NCI-H1092 (cell line): ENCODE measurements at regions not wholly inside any gene's neighbourhood (a gene's known extent, or its start where the extent isn't known, plus 50 kb on each side); places are given as distances from the start of the nearest gene placed in this dataset.
A peak's percentile ranks its signal among the peaks of the same experiment; 100 is the strongest.

Experiments
- DNase-seq: peaks from one replicate; lab custom pipeline; 2025; lab: John Stamatoyannopoulos, UW

- no peak for DNase-seq
These were observed 141.3 kb upstream of the UBE2E1 start for GRCh38 chr3:23664459-23664858.

GRCh38 chr3:23665741-23666140 is 140.0 kb upstream of the UBE2E1 start:
- no peak for DNase-seq

GRCh38 chr3:23666818-23667217 is 138.9 kb upstream of the UBE2E1 start:
- no peak for DNase-seq

- DNase-seq: no peak
These were observed 138.0 kb upstream of the UBE2E1 start for GRCh38 chr3:23667536-23668429.

- DNase-seq: no peak
These were observed 137.3 kb upstream of the UBE2E1 start for GRCh38 chr3:23668430-23668904.

GRCh38 chr3:23669541-23670255 is 136.1 kb upstream of the UBE2E1 start:
- no peak for DNase-seq

GRCh38 chr3:23671851-23672589 is 133.7 kb upstream of the UBE2E1 start:
- no peak for DNase-seq

- DNase-seq: no peak
These were observed 133.1 kb upstream of the UBE2E1 start for GRCh38 chr3:23672628-23673027.

- DNase-seq: no peak
These were observed 130.7 kb upstream of the UBE2E1 start for GRCh38 chr3:23675010-23675409.

- DNase-seq: no peak
These were observed 129.7 kb upstream of the UBE2E1 start for GRCh38 chr3:23676093-23676492.

- no peak for DNase-seq
These were observed 123.1 kb upstream of the UBE2E1 start for GRCh38 chr3:23682646-23683045.

GRCh38 chr3:23685541-23686258 is 120.1 kb upstream of the UBE2E1 start:
- DNase-seq: no peak

GRCh38 chr3:23686519-23686918 is 119.2 kb upstream of the UBE2E1 start:
- DNase-seq: no peak

- DNase-seq: no peak
These were observed 114.3 kb upstream of the UBE2E1 start for GRCh38 chr3:23691357-23691895.

- DNase-seq: no peak
These were observed 108.9 kb upstream of the UBE2E1 start for GRCh38 chr3:23696842-23697241.

- peak; percentile 5 for DNase-seq
These were observed 108.3 kb upstream of the UBE2E1 start for GRCh38 chr3:23697416-23697815.

- no peak for DNase-seq
These were observed 107.0 kb upstream of the UBE2E1 start for GRCh38 chr3:23698652-23699313.

- DNase-seq: no peak
These were observed 105.1 kb upstream of the UBE2E1 start for GRCh38 chr3:23700616-23701015.

- no peak for DNase-seq
These were observed 103.8 kb upstream of the UBE2E1 start for GRCh38 chr3:23701716-23702597.

- DNase-seq: no peak
These were observed 101.5 kb upstream of the UBE2E1 start for GRCh38 chr3:23704298-23704697.
